ENCODE measurements at regions not wholly inside any gene's neighbourhood (a gene's known extent, or its start where the extent isn't known, plus 50 kb on each side); places are given as distances from the start of the nearest gene placed in this dataset.

DNA sequence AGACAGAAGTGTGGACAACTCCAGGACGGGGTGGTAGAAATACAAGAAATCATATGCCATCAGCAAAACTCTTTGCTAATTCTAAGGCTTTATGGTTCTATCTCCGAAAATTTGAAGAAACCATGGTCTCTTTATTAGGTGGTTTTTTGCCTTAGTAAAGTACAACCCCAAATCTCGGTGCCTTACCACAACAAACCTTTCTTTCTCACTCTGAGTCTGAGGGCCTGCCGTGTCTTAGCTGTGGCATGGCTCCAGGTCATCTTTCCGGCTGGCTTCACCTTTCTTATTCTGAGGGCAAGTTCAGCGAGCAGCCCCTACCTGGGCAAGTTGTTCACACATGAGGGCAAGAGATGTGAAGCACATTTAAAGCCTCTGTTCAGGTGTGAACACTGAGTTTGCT, 280.6 kb downstream of the TTLL7 start:
- no peak for DNase-seq

DNA sequence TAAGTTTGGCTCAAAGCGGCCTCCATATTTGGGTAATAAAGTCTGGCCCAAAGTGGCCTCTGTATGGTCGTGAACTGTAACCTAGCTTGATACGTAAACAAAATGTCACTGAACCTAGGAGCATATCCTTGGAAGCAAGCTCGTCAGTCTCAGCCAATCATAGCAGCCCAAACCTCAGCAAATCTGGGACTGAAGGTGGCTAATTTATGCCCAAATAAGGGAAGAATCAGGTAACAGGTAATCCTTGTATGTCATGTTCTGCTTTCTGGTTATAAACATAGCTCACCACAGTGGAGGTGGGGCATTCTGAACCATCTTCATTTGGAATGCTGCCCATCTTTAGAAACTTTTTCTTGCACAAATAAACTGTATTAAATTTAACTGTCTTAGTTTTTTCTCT, 281.1 kb downstream of the TTLL7 start:
- DNase-seq, result no peak

DNA sequence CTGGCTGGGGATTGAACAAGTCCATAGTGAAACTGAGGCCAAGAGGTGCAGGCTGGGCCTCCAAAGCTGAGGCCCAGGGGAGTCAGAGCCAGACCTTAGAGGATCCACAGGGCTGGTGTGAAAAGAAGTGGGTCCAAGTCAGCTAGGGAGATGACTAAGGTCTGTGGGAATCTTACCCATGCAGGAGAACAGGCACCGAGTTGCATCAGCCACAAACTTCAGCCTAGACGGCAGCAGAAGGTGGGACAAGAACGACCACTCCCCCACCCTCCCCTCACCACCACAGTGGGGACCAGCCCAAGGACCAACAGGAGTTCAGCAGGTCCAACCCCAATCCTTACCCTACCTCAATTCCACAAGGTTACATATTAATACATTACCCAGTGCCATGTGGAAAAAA, 282.3 kb downstream of the TTLL7 start:
- no peak for DNase-seq

DNA sequence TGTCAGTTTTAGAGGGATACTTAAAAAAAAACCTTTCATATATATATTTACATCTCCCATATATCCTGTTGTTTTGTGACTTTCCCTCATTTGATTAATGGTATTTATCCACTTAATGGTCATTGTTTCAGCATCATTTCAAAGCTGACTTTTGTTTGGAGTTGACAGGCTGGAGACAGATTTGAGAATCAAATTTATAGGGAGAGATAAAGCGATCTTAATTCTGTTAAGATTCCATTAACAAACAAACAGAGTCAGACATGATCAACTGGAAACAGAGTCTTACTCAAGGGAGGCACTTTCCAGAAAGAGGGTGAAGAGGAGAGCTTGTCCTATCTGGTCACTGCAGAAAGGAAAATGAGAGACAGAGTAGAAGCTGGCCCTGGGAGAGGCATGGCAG, 283.4 kb downstream of the TTLL7 start:
- no peak for DNase-seq

DNA sequence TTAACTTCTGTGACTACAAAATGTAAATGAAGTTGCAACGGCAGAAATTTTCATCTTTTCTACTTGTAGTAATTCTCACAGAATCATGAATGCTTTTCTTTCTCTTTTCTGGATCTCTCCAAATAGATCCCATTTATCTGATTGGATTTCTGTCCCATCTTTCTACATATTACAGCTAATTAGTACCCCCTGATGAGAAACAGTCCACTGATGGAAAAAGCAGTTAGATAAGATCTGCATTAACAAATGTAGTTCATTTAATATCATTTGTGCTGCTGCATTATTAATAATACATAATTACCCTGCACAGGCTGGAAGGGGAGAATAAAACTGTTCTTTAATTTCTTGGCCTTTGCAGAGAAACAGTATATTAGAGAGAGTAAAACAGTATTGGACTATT, 289.3 kb downstream of the TTLL7 start:
- DNase-seq, result no peak

DNA sequence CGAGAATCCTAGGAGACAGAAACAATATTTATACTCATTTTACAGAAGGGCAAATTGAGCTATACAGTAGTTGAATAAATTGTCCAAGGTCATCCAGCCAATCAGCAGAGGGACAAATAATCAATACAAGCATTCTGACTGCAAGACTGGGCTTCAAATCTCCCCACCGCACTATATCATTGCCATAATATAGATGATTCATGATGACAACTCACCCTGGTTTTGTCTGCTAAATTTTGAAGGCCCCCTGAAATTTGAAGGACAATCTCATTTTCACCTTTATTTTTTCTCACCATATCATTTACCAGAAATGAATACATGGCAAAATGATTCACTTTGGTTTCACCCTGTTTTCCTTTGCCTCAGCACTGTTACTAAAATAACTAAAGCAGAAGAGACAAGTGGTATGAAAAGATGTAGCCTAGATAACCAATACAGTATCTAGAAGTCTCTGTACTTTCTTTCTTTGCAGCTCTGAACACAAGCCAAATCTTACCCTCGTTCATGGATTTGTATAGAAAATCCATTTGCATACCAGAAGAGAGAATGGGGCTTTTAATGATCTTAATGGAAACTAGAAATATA, 292.5 kb downstream of the TTLL7 start:
- no peak for DNase-seq

DNA sequence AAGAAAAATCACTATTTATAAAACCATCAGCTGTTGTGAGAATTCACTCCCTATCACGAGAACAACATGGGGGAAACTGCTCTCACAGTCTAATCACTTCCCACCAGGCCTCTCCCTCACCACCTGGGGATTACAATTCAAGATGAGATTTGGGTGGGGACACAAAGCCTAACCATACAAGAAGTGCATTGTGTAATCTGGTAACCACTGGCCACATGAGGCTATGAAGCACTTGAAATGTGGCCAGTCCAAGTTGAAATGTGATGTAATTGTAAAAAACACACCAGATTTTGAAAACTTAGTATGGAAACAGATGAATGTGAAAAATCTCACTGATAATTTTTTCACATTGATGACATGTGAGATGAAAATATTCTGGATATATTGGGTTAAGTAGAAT, 293.8 kb downstream of the TTLL7 start:
- no peak for DNase-seq

DNA sequence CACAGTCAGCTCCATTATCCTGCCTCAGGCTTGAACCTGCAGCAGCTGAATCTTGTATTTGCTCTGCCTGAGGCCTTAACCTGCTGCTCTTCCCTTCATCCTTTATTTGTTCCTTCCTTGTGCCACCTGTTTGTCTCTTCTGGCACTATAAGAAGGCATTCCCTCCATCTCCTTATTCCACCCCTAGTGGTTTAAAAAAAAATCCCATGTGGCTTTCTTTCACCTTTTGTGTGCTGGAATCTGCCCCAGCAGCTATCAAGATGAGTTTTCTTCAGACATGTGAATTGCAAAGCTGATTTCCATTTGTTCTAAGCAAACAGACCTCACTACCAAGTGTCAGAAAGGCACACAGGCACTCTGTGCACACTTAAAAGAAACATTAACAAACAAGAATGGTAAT, 294.6 kb downstream of the TTLL7 start:
- DNase-seq, result no peak

DNA sequence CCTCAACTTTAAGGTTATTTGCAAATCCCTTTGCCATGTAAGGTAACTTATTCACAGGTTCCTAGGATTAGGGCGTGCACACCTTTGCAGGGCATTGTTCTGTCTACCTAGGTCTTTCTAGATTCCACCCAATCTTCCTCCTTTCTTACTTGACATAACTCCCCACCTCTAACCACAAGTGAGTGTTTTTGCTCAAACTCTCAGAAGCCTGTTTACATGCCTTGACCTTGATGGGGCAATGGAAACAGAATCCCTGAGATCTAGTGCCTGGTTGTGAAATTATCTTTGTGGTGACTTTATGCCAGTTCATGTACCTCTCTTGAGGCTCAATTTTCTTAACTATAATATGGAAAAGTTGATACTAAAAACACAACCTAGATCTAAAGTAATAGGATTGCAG, 296.6 kb downstream of the TTLL7 start:
- DNase-seq, result no peak

DNA sequence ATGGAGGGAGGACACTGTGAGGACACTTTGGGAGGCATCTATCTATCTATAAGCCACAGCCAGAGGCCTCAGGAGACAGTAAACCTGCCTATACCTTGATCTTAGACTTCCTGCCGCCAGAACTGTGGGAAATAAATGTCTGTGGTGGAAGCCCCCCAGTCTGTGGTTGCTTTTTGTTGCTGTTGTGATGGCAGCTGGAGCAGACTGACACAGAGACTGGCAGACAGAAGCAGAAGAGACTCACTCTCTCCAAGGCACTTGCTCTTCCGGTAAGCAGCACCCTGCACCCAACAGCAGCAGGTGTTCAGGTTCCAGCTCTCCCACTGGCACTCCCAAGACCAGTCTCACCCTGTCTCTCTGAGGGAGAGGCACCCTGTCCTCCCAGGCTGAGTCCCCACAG, 297.6 kb downstream of the TTLL7 start:
- DNase-seq, result no peak

DNA sequence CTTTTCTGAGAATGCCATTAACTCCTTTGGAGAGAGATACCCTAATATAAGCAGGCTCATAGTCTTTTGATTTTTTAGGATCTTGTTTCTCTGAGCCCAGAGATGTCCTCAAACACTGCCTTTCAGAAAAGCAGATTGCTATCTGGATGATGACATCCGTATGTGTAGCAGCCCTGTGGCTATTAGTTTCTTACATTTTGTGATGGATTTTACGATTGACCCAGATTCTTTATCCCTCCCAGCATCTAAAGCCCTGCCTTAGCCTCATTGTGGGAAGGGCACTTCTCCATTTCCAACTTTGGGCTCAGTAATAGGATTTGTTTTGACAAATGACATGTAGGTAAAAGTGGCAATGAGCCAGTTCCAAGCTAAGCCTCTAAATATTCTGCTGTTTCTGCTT, 300.3 kb downstream of the TTLL7 start:
- DNase-seq, result no peak

DNA sequence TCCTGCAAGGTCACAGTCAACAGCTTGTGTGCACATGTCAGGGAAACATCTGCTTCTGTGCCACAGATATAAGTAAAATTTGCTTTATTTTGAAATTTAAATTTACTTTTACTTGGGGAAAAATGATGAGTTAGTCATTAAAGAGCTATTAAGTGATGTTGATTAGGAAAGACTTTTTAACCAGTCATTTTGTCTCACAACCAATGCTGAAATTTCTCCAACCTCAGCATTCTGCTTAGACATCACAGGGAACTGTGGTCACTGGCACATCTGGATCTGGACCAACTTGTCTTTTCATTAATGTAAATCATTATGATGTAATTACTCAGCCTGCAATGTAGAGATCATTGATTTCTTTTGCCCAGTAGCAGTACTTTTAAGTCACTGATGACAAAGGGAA, 301.0 kb downstream of the TTLL7 start:
- no peak for DNase-seq

DNA sequence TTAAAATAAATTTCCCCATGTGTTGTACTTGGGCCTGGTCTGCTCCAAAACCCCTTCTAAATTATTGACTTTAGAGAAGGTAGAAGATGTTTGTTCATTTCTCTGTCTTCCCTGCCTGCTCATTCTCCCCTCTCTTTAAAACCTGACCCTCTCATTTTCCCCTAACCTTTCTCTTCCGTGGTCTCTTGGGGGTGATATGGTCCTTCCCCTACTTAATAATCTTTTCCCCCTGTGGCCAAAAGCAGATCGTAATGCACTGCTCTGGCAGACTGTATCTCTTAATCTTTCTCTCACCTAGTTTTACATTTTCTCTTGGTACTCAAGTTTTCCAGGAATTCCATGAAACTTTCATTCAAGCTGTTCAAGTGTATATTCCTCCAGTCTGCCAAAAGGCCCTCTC, 301.7 kb downstream of the TTLL7 start:
- DNase-seq, result no peak

DNA sequence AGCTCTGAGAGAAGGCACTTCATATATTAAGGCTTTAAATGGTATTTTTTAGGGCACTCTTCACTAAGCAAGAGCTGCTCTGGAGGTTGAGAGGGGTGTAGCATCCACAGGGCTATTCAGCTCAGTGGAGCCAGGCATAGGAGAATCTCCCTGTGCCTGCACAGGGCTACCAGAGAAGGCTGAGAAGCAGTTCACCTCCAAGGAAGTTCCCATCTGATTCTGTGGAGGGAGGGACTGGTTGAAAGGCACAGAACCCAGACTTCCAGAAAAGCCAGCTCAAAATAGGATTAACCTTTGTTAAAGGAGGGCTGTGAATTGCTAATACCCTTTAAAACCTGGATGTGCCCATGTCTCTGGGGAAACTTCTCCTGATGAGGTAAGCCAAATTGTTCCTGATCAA, 304.5 kb downstream of the TTLL7 start:
- no peak for DNase-seq

DNA sequence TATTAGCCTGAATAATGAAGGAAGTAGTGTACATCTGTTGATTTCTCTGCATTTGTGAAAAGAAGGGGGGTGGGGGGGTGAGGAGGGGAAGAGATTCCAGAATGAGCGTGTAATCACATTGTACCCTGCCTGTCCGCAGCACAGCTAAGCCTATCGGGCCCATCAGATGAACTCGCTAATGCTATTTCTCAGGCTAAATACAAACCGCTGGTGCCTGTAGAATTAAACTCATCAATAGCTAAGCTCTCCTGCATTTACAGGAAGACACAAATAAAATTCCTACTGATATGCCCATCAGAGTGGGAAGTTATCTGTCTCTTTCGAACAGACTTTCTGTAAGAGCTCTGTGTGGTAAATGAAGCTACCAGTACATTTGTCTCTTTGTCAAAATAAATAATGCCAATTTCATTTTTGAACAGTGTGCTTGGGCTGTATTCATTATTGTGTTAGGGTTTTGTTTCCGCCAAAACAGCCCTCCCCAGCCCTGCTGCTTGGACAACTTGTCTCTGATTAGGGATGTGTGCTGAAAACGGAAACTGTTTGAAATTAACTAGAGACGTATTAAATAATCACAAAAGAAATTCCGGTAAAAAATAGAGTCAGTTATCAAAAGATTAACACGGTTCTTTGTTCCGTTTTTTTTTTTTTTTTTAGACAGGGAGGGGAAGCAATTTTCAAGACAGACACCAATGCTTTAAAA, 305.4 kb downstream of the TTLL7 start:
- peak; percentile 1 for DNase-seq

DNA sequence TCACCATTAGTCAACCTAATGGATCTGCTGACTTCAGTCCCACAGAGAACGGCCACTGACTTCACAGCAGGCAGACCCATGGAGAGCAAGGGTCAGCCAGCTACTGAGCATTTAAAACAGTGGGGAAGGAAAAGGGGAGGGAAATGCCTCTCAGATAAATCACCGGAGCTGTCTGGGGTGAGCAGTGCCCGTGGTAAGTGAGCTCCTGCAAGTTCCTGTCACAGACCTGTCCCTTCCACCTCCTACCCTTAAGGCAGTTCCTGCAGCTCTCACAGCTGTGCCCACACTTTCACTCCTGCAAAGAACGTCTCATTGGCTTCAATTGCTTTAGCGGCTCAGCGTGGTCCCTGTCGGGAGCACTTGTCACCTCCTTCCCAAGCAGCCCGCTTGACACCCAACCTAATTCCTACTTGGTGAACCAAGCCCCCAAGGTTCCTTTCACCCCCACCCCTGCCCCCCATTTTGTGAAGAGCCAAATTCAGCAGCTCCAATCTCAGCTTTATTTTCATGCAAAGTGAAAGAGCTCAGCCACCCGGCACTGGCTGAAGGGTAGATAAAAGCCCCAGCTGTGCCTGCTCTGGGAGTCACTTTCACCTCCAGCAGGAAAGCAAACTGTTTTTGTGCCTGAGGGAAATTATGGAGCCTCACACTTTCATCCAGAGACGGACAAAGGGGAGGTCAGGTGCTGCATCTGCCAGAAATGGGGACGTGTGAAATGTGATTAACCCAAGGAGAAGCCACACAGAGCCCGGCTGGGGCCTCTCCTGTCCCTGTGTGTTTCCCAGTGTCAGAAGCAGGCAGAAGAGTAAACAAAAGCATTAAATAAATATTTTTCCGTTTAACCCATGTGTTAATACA, 306.2 kb downstream of the TTLL7 start:
- DNase-seq, result peak; percentile 16

DNA sequence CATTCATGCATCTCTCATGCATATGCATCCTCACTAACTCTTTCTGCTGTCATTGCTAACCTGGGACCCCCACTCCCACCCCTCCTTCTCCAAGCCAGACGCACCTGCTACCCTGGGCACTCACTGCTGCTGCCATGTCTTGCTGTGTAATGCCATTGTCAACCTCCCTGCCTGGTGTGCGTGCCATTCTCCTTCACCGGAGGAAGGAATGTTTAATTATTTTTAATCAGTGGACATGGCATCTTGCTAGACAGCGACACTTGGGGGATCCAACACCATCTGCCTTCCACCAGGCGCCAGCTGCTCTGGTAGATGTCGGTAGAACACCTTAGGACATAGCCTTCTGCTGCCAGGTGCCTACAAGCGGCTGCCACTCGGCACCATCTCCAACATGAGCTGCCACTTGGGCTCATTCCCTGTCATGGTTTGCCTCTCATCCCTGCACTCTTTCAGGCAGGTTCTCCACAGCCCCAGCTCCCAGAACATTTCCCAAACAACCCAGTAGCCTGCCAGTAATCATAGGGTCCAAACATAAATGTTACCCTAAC, 306.9 kb downstream of the TTLL7 start:
- no peak for DNase-seq

DNA sequence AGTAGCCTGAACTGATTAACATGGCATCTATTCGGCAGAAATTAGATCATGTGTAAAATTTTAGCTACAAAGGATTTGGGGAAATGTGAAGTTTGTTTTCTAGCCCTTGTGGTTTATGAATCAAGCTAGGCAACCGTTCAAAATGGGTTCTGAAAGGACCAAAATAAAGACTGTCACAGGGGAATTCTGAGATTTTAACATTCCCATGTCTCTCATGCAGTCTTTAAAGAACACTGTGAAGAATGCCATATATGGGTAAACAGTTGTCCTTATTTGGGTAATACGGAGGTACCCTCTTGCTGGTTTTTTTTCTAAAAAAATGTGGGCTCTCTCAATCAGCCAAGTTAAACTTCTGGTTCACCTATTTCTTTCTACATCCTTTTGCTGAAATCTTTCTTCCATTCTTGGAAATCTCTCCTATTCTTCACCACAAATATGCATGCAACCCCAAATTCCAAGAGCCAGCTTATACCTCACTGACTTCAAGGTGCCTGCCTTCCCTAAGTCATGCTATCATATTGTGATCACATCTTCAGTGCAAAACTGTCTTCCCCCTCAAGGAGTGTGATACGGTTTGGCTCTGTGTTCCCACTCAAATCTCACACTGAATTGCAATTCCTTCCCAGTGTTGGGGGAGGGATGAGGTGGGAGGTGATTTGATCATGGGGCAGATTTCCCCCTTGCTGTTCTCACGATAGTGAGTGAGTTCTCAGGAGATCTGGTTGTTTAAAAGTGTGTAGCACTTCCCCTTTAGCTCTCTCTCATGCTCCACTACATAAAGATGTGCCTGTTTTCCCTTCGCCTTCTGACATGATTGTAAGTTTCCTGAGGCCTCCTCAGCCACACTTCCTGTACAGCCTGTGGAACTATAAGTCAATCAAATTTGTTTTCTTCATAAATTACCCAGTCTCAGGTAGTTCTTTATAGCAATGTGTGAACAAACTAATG, 308.7 kb downstream of the TTLL7 start:
- DNase-seq, result no peak

DNA sequence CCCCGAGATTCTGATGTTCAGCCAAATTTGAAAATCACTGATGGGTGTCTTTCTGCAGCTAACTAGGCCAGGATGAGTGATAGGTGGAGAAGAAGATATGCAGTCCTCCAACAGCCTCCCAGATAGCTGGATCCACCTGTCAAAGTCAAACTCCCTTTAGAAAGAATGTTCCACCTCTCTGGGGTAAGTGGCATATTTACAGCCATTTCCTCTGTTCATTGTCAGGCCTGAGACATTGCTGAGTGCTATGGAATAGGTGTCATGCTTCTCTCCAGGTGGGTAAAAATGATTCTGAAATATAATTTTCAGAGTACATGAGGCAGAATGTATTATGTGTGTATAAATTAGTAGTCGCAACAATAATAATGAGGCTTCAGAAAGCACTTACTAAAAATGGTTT, 316.8 kb downstream of the TTLL7 start:
- no peak for DNase-seq

DNA sequence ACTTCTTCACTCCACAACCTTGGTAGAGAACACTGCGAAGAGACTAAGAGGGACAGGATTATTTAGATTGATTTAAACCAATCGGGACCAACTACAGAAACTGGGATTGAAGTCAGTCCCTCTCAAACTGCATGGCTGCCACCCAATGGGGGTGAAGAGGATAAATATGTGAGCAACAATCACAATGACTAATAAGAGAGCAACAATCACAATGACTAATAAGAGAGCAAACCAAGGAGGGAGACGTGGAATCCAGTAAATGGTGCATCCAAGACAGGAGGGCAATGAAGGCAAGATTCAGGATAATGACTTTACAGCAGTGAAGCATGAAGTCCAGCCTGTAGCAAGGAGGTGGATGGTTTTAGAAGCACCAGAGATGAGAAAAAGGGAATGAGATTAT, 322.8 kb downstream of the TTLL7 start:
- no peak for DNase-seq

DNA sequence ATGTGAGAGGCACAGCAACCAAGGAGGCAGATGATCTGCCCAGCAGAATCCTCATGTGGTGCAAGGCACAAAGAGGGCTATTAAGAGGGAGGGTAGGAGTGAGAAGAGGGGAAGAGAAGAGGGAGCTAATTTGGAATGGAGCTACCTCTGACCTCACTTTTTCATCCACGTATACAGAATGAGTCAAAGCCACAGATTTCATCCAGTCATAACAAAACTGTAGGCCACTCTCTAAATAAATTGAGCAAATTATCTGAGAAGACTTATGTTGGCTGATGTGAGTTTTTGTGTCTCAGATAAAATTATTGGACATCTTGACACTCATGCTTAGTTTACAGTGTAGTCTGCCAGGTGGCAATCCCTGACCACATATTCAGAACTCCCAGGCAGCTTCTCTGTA, 325.6 kb downstream of the TTLL7 start:
- no peak for DNase-seq

DNA sequence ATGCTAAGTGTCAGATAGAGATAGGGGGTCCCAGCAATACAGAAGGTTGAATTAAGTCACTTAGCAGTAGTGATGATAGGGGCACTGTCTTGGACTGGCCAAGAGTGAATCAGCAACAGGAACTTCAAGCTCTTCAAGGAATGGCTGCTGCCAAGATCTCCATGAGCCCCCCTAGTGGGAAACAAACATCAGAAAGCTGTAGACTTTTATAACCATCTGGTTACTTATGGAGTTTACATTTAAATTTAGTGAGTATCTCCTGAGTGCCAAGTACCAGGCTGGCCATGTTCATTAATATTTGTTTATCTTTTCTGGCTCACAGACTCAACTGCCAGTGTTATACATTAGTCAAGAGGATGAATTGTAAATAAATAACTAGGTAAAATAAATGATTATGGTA, 327.3 kb downstream of the TTLL7 start:
- no peak for DNase-seq
